Stimulated activated CD8-positive, alpha-beta memory T cell treated with anti-CD3 and anti-CD28 coated beads, Interleukin-7, amount 100 ng/mL, for 1 hour (primary cell): ENCODE measurements at regions not wholly inside any gene's neighbourhood (a gene's known extent, or its start where the extent isn't known, plus 50 kb on each side); places are given as distances from the start of the nearest gene placed in this dataset.

Experiments
- DNase-seq, 2 donors: peaks; one replicate each; pipeline ENCODE4 v3.0.0-alpha.2; 2020; ENCODE audit warnings: low read depth in 2 of 2

- DNase-seq, result no peak
These were observed 178.7 kb upstream of the MGAT5 start for GRCh38 chr2:134075204-134075603.

- DNase-seq, result no peak
These were observed 175.5 kb upstream of the MGAT5 start for GRCh38 chr2:134078354-134078753.

GRCh38 chr2:134079373-134079772, 174.5 kb upstream of the MGAT5 start:
- DNase-seq, result no peak

GRCh38 chr2:134080386-134081089, 173.3 kb upstream of the MGAT5 start:
- DNase-seq, result no peak

GRCh38 chr2:134081238-134081938, 172.5 kb upstream of the MGAT5 start:
- DNase-seq, result no peak

- DNase-seq, result no peak
These were observed 170.3 kb upstream of the MGAT5 start for GRCh38 chr2:134083548-134083947.

GRCh38 chr2:134086594-134087219, 167.2 kb upstream of the MGAT5 start:
- no peak for DNase-seq

GRCh38 chr2:134087371-134087921, 166.4 kb upstream of the MGAT5 start:
- DNase-seq, result no peak

- DNase-seq, result no peak
These were observed 164.4 kb upstream of the MGAT5 start for GRCh38 chr2:134089454-134089853.

GRCh38 chr2:134097740-134098139, 156.1 kb upstream of the MGAT5 start:
- DNase-seq, result no peak

GRCh38 chr2:134098321-134098720, 155.6 kb upstream of the MGAT5 start:
- no peak for DNase-seq

- DNase-seq, result no peak
These were observed 154.6 kb upstream of the MGAT5 start for GRCh38 chr2:134099273-134099672.

- DNase-seq, result no peak
These were observed 150.7 kb upstream of the MGAT5 start for GRCh38 chr2:134103196-134103595.

GRCh38 chr2:134104754-134105153, 149.1 kb upstream of the MGAT5 start:
- DNase-seq, result no peak

- DNase-seq, result no peak
These were observed 146.5 kb upstream of the MGAT5 start for GRCh38 chr2:134107402-134107801.

- DNase-seq, result no peak
These were observed 145.8 kb upstream of the MGAT5 start for GRCh38 chr2:134108113-134108512.

GRCh38 chr2:134109246-134109645, 144.6 kb upstream of the MGAT5 start:
- DNase-seq, result no peak

GRCh38 chr2:134109725-134110124, 144.1 kb upstream of the MGAT5 start:
- no peak for DNase-seq

- no peak for DNase-seq
These were observed 143.3 kb upstream of the MGAT5 start for GRCh38 chr2:134110532-134110931.

GRCh38 chr2:134117676-134118075, 136.2 kb upstream of the MGAT5 start:
- no peak for DNase-seq

GRCh38 chr2:134118279-134119116, 135.4 kb upstream of the MGAT5 start:
- peak; percentile 55 to 68 for DNase-seq
